Liver (tissue), 8 donors: ENCODE measurements at regions not wholly inside any gene's neighbourhood (a gene's known extent, or its start where the extent isn't known, plus 50 kb on each side); places are given as distances from the start of the nearest gene placed in this dataset.

Experiments
- DNase-seq: peaks from one replicate; pipeline ENCODE4 v3.0.0-alpha.2; 2017; ENCODE audit warnings: low spot score
- H3K27ac ChIP-seq, 2 donors: one replicate each; pipeline ENCODE4 v1.7.0; 2013; ENCODE audit warnings: inconsistent platforms in 2 of 2, low read length in 2 of 2, control low read depth in 1 of 2, low read depth in 1 of 2, mild to moderate bottlenecking in 1 of 2
- H3K27me3 ChIP-seq, 4 donors: one replicate each; pipeline versions ENCODE4 v1.6.1 to v1.7.0; 2013; ENCODE audit warnings: low read length in 3 of 4, inconsistent platforms in 1 of 4, mild to moderate bottlenecking in 1 of 4, moderate library complexity in 1 of 4; ENCODE audit not compliant: control insufficient read depth in 4 of 4, insufficient read depth in 4 of 4
- H3K36me3 ChIP-seq, 4 donors: one replicate each; pipeline versions ENCODE4 v1.6.1 to v1.7.0; 2013; ENCODE audit warnings: low read length in 3 of 4, mild to moderate bottlenecking in 3 of 4, low read depth in 1 of 4, moderate library complexity in 1 of 4; ENCODE audit not compliant: control insufficient read depth in 4 of 4, insufficient read depth in 3 of 4
- H3K4me1 ChIP-seq, 4 donors: one replicate each; pipeline versions ENCODE4 v1.6.1 to v1.7.0; 2013; ENCODE audit warnings: low read length in 3 of 4, mild to moderate bottlenecking in 3 of 4, moderate library complexity in 1 of 4; ENCODE audit not compliant: control insufficient read depth in 4 of 4, insufficient read depth in 4 of 4
- H3K4me3 ChIP-seq, 3 donors: one replicate each; pipeline versions ENCODE4 v1.6.1 to v1.7.0; 2013; ENCODE audit warnings: low read length in 3 of 3, control low read depth in 1 of 3, low read depth in 1 of 3, mild to moderate bottlenecking in 1 of 3
- H3K9ac ChIP-seq, 2 donors: one replicate each; pipeline ENCODE4 v1.7.0; 2013; ENCODE audit warnings: low read length in 2 of 2, mild to moderate bottlenecking in 2 of 2, moderate library complexity in 2 of 2, control low read depth in 1 of 2, low read depth in 1 of 2
- H3K9me3 ChIP-seq, 4 donors: one replicate each; pipeline versions ENCODE4 v1.6.1 to v1.7.0; 2013; ENCODE audit warnings: low read length in 3 of 4; ENCODE audit not compliant: control insufficient read depth in 4 of 4
- EGR1 ChIP-seq, 2 donors: IDR thresholded peaks; 2 replicates each; pipeline ENCODE4 v1.6.1; 2016 to 2018; ENCODE audit warnings: antibody characterized with exemption in 2 of 2, low read depth in 2 of 2
- FOXA1 ChIP-seq: IDR thresholded peaks from 2 replicates; pipeline ENCODE4 v1.6.1; 2016; ENCODE audit warnings: antibody characterized with exemption
- FOXA2 ChIP-seq: IDR thresholded peaks from 2 replicates; pipeline ENCODE4 v1.6.1; 2016; ENCODE audit warnings: antibody characterized with exemption
- GABPA ChIP-seq, 2 donors: IDR thresholded peaks in 1 of 2; conservative IDR thresholded peaks in 1 of 2; 2 replicates each; pipeline ENCODE4 v1.6.1; 2016; ENCODE audit warnings: antibody characterized with exemption in 2 of 2, mild to moderate bottlenecking in 1 of 2, moderate library complexity in 1 of 2
- HNF4A ChIP-seq, 2 donors: conservative IDR thresholded peaks; 2 replicates each; pipeline ENCODE4 v1.6.1; 2016; ENCODE audit warnings: antibody characterized with exemption in 2 of 2, mild to moderate bottlenecking in 2 of 2
- HNF4G ChIP-seq: IDR thresholded peaks from 2 replicates; pipeline ENCODE4 v1.6.1; 2016; ENCODE audit warnings: antibody characterized with exemption
- JUND ChIP-seq, 2 donors: IDR thresholded peaks; 2 replicates each; pipeline ENCODE4 v1.6.1; 2016; ENCODE audit warnings: antibody characterized with exemption in 2 of 2
- NR2F2 ChIP-seq: IDR thresholded peaks from 2 replicates; pipeline ENCODE4 v1.6.1; 2016; ENCODE audit warnings: antibody characterized with exemption
- RAD21 ChIP-seq, 2 donors: IDR thresholded peaks; 2 replicates each; pipeline ENCODE4 v1.6.1; 2016; ENCODE audit warnings: antibody characterized with exemption in 2 of 2, mild to moderate bottlenecking in 2 of 2
- RXRA ChIP-seq, 2 donors: IDR thresholded peaks; 2 replicates each; pipeline ENCODE4 v1.6.1; 2017 to 2018; ENCODE audit warnings: antibody characterized with exemption in 2 of 2, mild to moderate bottlenecking in 1 of 2
- SP1 ChIP-seq: IDR thresholded peaks from 2 replicates; pipeline ENCODE4 v1.6.1; 2018; ENCODE audit warnings: antibody characterized with exemption, mild to moderate bottlenecking
- TAF1 ChIP-seq: conservative IDR thresholded peaks from 2 replicates; pipeline ENCODE4 v1.6.1; 2016; ENCODE audit warnings: antibody characterized with exemption, mild to moderate bottlenecking
- YY1 ChIP-seq: IDR thresholded peaks from 2 replicates; pipeline ENCODE4 v1.6.1; 2016; ENCODE audit warnings: antibody characterized with exemption, mild to moderate bottlenecking
- WGBS: extraction: QIAGEN DNeasy Blood & Tissue Kit; methylation state at CpG from one replicate; pipeline ENCODE4 v1.1.7; 2013; 5-methylcytosine and 5-hydroxymethylcytosine counted together
- TF ChIP-seq, protein P1 (sequence below): IDR thresholded peaks from 2 replicates; pipeline ENCODE4 v1.6.1; 2016; ENCODE audit warnings: antibody characterized with exemption
- TF ChIP-seq, protein P2 (sequence below): fragments of 150-350 bp; IDR thresholded peaks from 2 replicates; pipeline ENCODE4 v1.5.1; 2017; ENCODE audit warnings: improper control_type of control experiment, low read depth, low read length; ENCODE audit not compliant: missing input control
- TF ChIP-seq, protein P3 (sequence below): IDR thresholded peaks from 2 replicates; pipeline ENCODE4 v1.6.1; 2016; ENCODE audit warnings: antibody characterized with exemption
- TF ChIP-seq, protein P4 (sequence below): IDR thresholded peaks from 2 replicates; pipeline ENCODE4 v1.6.1; 2016; ENCODE audit warnings: antibody characterized with exemption, mild to moderate bottlenecking
- TF ChIP-seq, protein P5 (sequence below): IDR thresholded peaks from 2 replicates; pipeline ENCODE4 v1.6.1; 2016; ENCODE audit warnings: antibody characterized with exemption
- donor health status: healthy.
- donor health status: healthy.
- donor health status: healthy.
- donor health status: healthy.
- donor health status: healthy.

DNA sequence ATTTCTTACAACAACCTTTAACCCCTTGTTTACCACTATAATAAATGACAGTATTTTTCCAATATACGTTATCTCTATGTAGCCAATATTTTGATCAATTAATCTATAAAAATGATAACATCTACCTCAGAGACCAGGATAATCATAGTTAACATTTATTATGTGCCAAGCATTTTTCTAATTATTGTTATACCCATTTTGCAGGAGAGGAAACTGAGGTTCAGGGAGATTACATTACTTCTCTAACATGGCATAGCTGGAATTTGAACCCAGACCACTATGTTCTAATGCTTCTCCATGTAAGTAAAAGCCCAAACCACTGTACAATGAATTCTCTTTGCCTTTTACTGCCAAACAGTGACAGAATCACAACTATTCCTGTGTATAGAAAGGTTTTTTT, 113.4 kb upstream of the PFN2 start:
- H3K27ac ChIP-seq, result no peak overlapping the region
- H3K9ac ChIP-seq, result no peak overlapping the region
- no peak overlapping the region for H3K4me3 ChIP-seq
- no peaks in the 10 kb centered on the region for H3K4me1 ChIP-seq
- no peaks in the 10 kb centered on the region for H3K9me3 ChIP-seq
- no peaks in the 10 kb centered on the region for H3K36me3 ChIP-seq
- WGBS, result 89% methylated on average over 1 of the region's 1 CpG
- TF ChIP-seq, protein P1, sequence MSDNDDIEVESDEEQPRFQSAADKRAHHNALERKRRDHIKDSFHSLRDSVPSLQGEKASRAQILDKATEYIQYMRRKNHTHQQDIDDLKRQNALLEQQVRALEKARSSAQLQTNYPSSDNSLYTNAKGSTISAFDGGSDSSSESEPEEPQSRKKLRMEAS, result no peak
- no peak for TF ChIP-seq FOXA2
- no peak for TF ChIP-seq YY1
- no peak for TF ChIP-seq SP1
- no peak for TF ChIP-seq GABPA (IDR thresholded peaks at IDR 0.05 in 1 of 2, conservative IDR thresholded peaks at IDR 0.05 in 1 of 2)
- TF ChIP-seq HNF4A (conservative IDR thresholded peaks at IDR 0.05), result no peak
- no peak for DNase-seq
- H3K27me3 ChIP-seq, result no peaks in the 10 kb centered on the region

DNA sequence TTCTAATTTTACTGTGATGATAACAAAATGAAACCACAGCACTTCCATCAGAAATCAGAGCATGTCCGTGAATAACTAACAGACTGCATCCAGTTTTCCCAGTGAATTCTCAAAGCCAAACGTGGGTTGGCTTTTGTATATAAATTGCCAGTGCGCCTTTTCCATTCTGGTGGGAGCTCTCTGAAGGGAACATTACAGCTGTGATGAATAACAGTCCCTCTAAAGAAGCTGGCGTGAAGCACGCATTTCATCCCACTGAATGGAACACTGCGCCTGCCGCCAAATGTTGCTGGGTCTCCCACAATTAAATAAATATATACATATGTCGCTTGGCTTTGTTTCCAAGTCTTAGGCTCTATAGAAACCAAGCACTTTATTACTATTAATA, 113.0 kb upstream of the PFN2 start:
- no peaks in the 10 kb centered on the region for H3K27me3 ChIP-seq
- WGBS, result 71% methylated on average over 8 of the region's 8 CpGs
- H3K36me3 ChIP-seq, result no peaks in the 10 kb centered on the region
- H3K27ac ChIP-seq, result no peak overlapping the region
- H3K4me1 ChIP-seq, result no peaks in the 10 kb centered on the region
- DNase-seq, result no peak
- no peak overlapping the region for H3K9ac ChIP-seq
- H3K9me3 ChIP-seq, result no peaks in the 10 kb centered on the region
- no peak overlapping the region for H3K4me3 ChIP-seq
- no peak for TF ChIP-seq HNF4A (conservative IDR thresholded peaks at IDR 0.05)
- TF ChIP-seq, protein P2, sequence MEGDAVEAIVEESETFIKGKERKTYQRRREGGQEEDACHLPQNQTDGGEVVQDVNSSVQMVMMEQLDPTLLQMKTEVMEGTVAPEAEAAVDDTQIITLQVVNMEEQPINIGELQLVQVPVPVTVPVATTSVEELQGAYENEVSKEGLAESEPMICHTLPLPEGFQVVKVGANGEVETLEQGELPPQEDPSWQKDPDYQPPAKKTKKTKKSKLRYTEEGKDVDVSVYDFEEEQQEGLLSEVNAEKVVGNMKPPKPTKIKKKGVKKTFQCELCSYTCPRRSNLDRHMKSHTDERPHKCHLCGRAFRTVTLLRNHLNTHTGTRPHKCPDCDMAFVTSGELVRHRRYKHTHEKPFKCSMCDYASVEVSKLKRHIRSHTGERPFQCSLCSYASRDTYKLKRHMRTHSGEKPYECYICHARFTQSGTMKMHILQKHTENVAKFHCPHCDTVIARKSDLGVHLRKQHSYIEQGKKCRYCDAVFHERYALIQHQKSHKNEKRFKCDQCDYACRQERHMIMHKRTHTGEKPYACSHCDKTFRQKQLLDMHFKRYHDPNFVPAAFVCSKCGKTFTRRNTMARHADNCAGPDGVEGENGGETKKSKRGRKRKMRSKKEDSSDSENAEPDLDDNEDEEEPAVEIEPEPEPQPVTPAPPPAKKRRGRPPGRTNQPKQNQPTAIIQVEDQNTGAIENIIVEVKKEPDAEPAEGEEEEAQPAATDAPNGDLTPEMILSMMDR, result no peak
- TF ChIP-seq, protein P3, sequence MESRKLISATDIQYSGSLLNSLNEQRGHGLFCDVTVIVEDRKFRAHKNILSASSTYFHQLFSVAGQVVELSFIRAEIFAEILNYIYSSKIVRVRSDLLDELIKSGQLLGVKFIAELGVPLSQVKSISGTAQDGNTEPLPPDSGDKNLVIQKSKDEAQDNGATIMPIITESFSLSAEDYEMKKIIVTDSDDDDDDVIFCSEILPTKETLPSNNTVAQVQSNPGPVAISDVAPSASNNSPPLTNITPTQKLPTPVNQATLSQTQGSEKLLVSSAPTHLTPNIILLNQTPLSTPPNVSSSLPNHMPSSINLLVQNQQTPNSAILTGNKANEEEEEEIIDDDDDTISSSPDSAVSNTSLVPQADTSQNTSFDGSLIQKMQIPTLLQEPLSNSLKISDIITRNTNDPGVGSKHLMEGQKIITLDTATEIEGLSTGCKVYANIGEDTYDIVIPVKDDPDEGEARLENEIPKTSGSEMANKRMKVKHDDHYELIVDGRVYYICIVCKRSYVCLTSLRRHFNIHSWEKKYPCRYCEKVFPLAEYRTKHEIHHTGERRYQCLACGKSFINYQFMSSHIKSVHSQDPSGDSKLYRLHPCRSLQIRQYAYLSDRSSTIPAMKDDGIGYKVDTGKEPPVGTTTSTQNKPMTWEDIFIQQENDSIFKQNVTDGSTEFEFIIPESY, result no peak
- TF ChIP-seq JUND (IDR thresholded peaks at IDR 0.05), result no peak
- no peak for TF ChIP-seq FOXA2
- no peak for TF ChIP-seq HNF4G
- no peak for TF ChIP-seq SP1
- no peak for TF ChIP-seq TAF1
- no peak for TF ChIP-seq NR2F2
- TF ChIP-seq, protein P4, sequence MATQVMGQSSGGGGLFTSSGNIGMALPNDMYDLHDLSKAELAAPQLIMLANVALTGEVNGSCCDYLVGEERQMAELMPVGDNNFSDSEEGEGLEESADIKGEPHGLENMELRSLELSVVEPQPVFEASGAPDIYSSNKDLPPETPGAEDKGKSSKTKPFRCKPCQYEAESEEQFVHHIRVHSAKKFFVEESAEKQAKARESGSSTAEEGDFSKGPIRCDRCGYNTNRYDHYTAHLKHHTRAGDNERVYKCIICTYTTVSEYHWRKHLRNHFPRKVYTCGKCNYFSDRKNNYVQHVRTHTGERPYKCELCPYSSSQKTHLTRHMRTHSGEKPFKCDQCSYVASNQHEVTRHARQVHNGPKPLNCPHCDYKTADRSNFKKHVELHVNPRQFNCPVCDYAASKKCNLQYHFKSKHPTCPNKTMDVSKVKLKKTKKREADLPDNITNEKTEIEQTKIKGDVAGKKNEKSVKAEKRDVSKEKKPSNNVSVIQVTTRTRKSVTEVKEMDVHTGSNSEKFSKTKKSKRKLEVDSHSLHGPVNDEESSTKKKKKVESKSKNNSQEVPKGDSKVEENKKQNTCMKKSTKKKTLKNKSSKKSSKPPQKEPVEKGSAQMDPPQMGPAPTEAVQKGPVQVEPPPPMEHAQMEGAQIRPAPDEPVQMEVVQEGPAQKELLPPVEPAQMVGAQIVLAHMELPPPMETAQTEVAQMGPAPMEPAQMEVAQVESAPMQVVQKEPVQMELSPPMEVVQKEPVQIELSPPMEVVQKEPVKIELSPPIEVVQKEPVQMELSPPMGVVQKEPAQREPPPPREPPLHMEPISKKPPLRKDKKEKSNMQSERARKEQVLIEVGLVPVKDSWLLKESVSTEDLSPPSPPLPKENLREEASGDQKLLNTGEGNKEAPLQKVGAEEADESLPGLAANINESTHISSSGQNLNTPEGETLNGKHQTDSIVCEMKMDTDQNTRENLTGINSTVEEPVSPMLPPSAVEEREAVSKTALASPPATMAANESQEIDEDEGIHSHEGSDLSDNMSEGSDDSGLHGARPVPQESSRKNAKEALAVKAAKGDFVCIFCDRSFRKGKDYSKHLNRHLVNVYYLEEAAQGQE, result no peak
- no peak for TF ChIP-seq YY1
- no peak for TF ChIP-seq EGR1 (IDR thresholded peaks at IDR 0.05; ENCODE audit: low read depth in 2 of 2)
- TF ChIP-seq, protein P1, result no peak
- TF ChIP-seq, protein P5, sequence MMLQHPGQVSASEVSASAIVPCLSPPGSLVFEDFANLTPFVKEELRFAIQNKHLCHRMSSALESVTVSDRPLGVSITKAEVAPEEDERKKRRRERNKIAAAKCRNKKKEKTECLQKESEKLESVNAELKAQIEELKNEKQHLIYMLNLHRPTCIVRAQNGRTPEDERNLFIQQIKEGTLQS, result no peak
- no peak for TF ChIP-seq FOXA1
- no peak for TF ChIP-seq GABPA (IDR thresholded peaks at IDR 0.05 in 1 of 2, conservative IDR thresholded peaks at IDR 0.05 in 1 of 2)
- no peak for TF ChIP-seq RXRA (IDR thresholded peaks at IDR 0.05)
- no peak for TF ChIP-seq RAD21 (IDR thresholded peaks at IDR 0.05)
